GM19452 (cell line): ENCODE measurements at regions not wholly inside any gene's neighbourhood (a gene's known extent, or its start where the extent isn't known, plus 50 kb on each side); places are given as distances from the start of the nearest gene placed in this dataset.

Experiments used
- ATAC-seq: cut with Tn5 transposase; IDR thresholded peaks from one replicate; pipeline ENCODE4 v1.9.1; 2021; ENCODE audit not compliant: unreplicated experiment

DNA sequence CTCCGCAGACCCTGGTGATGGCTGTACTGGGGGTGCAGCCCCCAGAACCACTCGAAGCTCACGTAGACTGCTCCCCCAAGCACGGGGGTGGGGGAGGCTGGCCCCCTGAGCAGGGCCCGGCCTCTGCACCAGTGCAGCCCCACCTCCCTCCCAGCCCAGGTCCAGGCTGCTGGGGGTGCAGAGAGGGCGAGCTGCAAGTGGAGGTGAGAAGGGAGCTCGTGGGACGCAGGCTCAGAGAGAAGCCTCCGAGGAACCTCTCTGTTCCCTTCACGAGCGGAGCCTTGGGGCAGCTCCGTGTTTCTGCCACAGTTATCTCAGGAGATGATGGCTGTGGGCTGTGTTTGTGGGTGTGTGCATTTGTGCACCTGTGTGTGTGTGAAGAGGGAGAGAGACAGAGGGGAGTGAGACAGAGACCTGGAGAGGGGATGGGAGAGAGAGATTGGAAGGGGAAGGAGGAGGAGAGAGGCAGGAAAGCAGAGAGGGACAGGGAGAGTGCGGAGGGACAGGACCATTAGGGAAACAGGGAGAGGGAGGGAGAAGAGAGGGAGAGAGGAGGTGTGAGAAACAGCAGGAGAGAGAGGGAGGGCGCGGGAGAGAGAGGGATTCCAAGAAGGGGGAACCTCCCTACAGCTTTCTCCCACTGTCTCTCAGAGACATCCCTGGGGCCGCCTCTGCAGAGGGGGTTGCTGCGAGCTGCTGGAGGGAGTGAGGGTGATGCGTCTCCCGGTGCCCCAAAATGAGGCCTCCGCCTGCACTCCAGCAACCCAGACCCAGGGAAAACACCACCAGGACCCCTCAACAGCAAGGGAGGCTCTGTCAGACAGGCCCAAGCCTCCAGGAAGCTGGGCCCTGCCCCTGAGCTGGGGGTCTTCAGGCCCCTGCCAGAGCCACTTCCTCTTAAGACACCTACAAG lies 1488.6 kb downstream of the BRD1 start:
- ATAC-seq, result no peak

DNA sequence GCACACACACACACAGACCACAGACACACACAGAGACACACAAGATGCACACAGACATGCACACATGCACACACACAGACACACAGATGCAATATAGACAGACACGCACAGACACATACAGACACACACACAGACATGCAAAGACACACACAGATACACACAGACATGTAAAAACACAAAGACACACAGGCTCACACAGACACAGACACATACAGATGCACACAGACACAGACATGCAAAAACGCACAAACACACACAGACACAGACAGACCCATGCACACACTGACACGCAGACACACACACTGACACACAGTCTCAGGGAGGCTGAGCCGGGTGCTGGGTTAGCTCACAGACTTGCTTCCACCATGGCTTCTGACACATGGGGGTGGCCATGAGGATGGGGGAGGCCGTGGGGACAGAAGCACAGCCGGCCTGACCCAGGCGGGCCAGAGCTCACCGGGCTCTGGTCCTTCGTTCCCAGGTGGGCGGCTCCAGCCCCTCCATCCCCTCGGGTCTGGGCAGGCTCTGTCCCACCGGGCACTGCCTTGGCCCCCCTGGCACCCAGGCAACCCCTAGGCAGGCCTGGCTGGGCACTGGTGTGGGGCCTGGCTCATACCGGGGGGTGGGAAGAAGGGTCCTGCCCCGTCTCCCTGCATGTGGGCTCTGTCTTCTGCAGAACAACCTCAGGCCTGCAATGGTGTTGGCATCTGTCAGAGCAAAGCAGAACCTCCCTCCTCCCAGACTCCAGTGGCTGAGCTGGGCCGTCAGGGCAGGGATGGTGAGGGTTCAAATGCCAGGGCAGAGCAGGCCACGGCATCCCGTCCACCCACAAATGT lies 1489.5 kb downstream of the BRD1 start:
- no peak for ATAC-seq

DNA sequence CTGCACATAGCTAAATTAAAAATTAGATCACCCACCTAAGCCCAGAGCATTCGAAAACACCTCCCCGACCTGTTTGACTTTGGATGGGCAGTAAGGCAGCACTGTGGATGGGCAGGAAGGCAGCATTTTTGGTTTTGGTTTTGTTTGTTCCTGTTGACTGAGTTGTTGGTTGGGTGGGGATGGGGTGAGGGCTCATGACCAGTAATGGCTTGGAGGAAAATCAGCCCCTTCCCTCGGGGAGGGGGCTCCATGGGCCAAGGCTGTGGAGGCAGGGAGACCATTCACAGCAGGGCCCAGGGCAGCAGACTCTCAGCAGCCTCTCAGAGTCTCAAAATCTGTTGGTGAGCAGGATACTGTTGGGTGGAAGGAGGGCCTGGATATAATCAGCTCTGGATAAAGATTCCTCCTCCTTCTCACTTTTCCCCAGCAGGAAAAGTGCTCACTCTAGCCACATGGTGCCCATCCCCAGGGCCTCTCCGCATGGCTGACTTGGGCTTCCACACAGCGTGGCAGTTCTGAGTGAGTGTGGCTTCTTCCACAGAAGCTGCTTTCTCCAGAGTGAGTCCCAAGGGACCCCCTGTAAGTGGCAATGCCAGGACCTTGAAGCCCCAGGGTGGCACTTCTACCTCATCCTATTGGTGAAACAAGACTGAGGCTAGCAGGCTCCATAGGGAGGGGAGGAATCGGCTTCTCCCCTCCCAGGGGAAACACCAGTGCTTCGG lies 1491.2 kb downstream of the BRD1 start:
- ATAC-seq, result no peak

DNA sequence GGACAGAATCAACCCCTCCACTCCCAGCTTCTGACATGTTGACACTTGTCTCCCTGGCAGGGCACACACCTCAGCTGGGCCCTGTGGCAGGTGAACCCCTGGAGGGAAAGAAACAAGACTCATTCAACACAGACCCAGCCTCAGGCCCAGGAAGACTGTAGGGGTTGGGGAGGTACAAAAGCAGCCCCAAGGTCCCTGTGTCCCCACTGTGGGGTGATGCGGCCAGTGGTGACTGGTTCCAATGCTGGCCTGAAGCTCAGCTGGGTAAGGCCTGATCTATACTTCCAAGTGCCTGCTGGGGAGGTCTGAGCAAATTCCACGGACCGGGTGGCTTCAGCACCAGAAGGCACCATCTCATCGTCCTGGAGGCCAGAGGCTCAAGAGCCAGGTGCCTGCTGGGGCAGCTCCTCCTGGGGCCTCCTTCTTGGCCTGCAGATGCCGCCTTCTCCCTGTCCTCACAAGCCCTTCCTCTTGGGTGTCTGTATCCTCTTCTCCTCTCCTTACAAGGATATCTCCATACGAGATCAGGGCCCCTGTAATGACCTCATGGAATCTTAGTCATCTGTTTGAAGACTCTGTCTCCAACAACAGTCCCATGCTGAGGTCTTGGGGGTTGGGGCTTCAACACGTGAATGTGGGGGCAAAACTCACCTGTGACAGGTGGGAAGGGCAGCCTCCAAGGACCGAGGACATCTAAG lies 1492.1 kb downstream of the BRD1 start:
- no peak for ATAC-seq

DNA sequence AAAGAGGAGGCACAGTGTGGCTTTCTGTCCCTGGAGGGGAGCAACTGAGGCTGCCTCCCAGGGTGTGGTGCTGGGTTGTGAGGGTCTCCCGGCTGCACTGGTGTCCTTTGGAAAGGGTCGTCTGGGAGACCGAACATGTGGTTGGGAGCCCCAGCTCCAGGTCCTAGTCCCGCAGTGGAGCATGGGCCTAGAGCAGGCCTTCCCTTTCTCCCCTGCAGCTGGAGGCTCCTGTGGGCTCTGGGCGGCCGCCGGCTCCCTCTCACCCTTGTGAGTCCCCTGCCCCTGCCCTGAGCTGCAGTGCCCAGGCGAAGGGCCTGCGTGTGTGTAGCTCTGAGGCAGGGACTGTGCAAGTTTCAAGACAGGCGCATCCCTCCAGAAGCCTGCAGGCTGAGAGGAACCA lies 1492.7 kb downstream of the BRD1 start:
- ATAC-seq, result no peak

DNA sequence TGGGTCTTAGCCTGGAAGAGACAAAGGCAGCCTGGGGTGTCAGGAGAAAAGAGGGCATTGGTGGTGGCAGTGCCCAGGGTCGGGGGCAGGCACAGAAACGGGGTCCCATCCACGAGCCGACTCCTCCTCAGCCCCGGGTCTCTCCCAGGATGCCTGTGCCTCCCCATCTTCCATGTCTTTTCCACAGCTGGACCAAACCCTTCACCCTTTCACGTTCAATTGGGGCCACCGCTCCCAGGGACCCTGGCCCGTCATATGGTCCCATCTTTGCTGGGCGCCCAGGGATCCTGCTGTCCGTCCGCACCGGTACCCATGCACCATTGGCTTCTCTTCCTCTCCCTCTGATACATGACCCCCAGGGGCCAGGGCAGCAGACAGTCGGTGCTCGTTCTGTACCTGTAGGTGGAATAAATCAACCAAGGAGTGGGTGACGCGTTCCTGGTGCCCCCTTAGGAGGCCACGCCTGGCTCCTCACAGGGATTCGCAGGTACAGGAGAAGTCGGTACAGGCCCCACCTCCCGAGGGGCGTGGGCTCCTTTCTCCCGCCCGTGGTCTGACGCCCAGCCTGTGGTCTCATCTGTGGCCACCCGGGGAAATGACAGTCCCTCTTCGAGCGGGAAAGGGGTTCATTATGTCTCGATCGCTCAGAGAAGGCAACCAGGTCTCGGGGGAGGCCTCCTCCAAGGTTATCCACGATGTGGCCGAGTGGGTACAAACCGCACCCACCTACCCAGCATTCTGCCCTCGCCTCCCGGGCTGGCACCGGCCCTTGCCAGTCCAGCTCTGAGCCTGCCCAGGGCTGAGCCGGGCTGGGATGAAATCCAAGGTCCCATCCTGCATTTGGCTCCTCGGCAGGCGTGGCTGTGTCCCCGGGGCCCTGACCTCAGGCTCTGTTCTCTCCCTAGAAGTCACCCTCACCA lies 1493.6 kb downstream of the BRD1 start:
- ATAC-seq, result no peak

DNA sequence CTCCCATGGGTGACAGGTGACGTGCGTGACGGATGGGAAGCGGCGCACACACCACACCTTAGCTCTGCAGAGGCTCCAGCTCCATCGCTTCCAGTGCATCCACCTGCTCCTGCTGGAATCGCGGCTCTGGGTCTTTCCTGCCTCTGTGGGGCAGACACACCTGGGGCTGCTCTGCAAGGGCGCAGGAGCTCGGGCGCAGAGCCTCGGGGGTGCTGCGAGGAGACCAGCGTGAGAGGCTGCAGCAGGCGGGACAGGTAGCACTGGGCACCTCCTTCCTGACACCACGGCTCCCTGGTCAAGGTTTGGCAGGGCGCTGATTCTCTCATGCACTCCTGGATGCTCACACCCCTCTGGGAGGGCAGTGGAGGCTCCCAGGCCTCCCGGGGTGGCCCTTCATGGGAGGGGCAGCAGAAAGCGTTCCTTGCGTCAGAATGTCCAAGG lies 1494.3 kb downstream of the BRD1 start:
- ATAC-seq, result no peak

DNA sequence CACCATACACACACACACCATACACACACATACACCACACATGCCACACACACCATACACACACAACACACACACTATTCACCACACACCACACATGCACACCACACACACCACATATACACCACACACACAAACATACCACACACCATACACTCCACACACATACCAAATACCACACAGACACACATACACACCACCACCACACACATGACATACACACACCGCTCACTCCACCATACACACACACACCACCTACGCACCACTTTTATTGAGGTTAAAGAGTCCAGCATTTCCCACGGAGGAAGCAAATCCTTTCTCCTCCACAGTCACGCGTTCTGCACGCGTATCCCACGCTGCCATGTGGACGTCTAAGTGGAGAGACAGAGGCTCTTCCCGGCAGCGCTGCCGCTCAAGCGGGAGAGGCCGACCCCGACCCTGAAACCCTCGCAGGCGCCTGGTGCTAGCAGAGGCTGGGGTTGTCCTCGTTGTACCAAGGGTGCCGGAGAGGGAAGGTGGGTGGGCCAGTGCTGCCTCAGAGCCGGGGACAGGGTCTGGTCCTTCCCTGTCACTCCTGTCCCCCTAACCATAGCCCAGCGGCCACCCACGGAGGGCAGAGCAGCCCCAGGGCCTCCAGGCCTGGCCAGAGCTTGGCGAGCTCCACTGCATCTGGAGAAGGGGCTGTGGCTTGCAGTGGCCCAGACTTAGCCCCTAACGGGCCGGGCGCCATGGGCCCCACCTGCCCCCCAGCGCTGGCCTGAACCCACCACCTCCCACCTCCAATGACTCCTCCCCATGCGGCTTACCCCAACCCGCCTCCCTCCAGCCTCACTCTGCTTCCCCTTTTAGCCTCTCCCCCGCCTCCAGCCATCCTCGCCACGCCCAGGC lies 1495.0 kb downstream of the BRD1 start:
- no peak for ATAC-seq

DNA sequence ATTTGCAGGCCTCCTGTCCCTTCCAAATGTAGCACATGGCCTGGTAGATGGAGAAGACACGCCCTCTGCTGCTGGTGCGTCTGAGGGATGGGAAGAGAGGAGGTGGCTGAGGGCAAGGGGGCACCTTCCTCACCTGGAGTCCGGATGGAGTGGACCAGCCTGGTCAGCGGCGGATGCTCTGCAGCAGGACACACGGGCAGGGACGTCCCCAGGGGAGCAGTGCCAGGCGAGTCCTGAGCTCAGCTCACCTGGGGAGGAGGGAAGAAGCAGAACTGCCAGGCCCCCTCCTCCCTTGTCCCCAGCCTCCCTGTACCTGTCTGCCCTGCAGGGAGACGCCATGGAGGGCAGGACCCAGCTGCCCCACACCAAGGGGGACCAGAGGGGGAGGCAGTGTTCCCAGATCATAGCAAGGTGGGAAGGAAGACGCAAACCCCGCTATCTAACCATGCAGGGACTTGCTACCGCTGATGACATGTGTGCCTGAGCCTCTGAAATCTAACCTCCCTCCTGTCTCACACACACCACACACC lies 1495.9 kb downstream of the BRD1 start:
- ATAC-seq, result no peak

DNA sequence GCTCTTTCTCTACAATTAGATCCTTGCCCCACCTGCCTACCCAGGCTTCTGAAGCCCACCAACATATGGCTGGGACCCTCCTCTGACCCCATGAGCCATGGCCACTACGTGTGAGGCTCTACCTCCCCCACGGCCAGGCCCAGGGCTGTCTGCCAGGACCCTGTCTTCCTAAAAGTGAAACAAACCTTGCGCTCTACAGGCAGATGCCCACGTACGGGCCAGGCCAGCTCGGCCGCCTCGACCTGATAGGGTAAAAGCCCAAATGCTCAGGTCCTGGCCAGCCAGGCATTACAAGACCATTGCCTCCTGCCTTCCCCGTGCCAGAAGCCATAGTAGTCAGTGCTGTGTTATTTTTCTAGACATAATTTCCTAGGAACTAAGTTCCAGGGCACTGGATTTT lies 1496.4 kb downstream of the BRD1 start:
- no peak for ATAC-seq

DNA sequence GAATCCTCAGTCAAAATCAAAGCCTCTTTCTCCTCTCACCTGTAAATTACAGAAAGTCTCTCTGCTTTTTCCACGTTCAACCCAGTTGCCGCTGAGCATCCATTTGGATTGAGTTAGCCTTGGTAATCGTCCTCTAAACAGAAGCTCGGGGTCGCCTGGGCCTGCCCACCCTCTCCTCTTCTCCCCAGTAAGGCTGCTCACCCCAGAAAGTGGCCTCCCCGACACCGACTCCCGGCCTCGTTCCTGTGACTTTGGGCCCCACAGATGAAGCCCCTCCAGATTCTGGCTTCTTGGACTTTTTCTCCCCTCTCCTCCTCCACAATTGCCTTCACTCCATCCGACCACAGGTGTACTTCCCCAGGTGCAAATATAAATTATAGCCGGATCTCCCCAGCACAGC lies 1500.0 kb downstream of the BRD1 start:
- ATAC-seq, result no peak

DNA sequence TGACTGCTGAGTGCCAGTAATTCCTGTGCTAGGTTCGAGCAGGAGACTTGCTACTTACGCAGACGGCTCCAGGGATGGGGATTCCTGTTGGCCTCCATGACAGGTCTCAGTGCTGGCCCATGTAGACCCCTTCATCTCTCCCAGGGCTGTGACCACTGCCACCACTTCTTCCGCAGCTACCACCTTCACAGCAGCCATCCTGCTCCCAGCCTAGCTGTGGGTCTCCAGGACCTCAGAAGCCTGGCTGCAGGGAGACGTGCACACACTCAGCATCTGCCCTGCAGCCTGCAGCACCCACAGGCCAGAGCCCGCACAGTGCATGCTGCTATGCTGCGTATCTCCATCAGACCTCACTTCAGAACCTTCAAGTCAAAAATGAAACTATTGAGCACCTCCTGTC lies 1503.9 kb downstream of the BRD1 start:
- no peak for ATAC-seq

DNA sequence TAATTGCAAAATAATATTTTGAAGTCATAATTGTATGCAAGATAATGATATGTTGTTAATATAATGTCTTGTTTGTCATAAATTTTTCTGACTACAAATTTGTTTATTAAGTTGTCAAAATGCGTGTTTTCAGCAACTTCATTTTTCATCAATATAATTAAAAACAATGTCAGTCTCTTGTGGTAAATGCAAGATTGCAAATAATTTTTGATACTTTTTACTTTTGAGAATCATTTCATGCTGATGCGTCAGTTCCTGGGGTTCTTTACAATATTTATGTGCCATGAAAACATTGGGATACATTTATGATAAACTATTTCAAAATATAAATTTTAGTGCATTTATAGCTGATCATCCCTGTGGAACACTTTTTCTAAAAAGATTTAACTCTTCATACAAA lies 1504.8 kb downstream of the BRD1 start:
- no peak for ATAC-seq

DNA sequence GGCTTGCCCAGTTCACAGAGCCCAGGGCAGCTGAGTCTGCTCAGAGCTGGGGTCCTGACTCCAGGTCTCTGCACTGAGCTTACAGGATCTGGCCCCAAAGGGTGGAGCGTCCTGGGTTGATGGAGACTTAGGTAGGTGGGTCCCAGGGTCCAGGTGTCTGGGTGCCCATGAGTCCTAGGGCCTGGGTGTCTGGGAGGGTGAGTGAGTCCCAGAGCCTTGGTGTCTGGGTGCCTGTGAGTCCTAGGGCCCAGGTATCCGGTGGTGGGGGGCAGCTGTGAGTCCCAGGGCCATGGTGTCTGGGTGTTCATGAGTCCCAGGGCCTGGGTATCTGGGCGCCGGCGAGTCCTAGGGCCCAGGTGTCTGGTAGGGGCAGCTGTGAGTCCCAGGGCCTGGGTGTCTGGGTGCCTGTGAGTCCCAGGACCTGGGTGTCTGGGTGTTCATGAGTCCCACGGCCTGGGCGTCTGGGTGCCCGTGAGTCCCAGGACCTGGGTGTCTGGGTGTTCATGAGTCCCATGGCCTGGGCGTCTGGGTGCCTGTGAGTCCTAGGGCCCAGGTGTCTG lies 1505.6 kb downstream of the BRD1 start:
- ATAC-seq, result no peak

DNA sequence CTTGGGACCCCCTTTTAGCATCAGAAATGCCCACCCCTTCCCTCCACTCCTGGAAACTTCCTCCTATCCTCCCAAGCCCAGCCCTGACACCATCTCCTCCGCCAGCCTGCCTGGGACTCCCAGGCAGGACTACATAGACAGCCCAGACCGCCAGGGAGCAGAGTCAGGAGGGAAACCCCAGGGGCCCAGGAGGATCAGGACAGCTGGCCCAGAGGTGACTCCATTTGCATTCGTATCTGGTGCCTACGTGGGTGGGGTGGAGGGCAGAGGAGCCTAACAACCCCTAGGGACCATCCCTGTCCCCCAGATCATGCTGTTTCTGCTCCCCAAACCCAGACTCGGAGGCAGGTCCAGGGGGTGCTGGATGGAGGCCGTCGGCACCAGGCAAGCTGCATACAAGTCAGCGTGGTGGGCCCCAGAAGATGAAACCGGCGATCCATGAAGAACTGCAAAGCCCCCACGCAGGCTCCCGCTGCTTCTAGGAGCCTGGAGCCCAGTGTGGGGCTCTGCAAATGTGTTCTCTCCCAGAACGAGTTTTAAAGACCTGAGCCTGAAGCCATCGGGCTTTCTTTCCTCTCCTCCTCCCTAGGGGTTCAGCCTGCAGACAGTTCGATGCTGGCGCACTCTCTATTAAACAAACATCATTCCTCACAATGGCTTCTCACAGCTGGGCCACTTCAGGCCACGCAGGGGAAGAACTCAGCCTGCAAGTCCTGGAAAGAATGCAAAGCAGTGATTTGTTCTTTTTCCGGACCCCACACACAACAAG lies 1506.8 kb downstream of the BRD1 start:
- ATAC-seq, result no peak

DNA sequence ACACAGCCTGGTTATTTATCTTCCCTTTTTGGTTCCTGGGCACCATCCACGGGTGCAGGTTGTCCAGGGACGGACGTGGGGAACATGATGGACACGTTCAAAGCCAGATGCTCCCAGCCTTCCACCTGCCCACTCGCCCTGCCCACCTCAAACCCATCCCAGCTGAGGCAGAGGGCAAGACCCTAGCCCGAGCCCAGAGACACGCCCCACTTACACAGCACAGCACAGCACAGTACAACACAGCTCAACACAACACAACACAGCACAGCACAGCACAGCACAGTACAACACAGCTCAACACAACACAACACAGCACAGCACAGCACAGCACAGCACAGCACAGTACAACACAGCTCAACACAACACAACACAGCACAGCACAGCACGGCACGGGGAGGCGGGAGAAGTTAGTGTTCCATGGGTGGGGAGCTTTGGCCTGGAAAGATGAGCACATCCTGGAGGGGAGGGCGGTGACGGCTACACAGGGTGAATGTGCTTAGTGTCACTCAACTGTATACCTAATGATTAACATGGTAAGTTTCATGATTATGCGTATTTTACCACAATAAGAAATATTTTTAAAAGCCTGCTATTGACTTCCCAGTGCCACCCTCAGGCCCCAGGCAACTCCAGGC lies 1507.5 kb downstream of the BRD1 start:
- ATAC-seq, result no peak
